ENCODE measurements at regions not wholly inside any gene's neighbourhood (a gene's known extent, or its start where the extent isn't known, plus 50 kb on each side); places are given as distances from the start of the nearest gene placed in this dataset.

- ChIA-PET POLR2A (no interaction called here), CTCF (interaction anchor here (1.0 kb wide), 1 partner anchor 45 kb away, joined by 3 read pairs; no protein-coding TSS in a partner anchor)
- Mint-ChIP-seq H3K36me3 (ENCODE audit: low read depth) (no peaks in the 10 kb centered on the region), H3K9me3 (no peaks in the 10 kb centered on the region), H3K4me1 (ENCODE audit: low read depth) (peaks cover 5% of the 10 kb centered on the region), H3K27ac (no peak overlapping the region), H3K4me3 (no peak overlapping the region), H3K27me3 (no peaks in the 10 kb centered on the region)
- ATAC-seq (no peak), DNase-seq (no peak)
- TF ChIP-seq CTCF (IDR thresholded peaks at IDR 0.05), result no peak
- intact Hi-C loops (cut with micrococcal nuclease), result no loop called here
Measured at GRCh38 chr11:11072067-11072466, 214.2 kb upstream of the ZBED5 start.

- intact Hi-C loops (cut with micrococcal nuclease), result no loop called here
- no peak for TF ChIP-seq CTCF (IDR thresholded peaks at IDR 0.05)
- Mint-ChIP-seq H3K36me3 (ENCODE audit: low read depth) (no peaks in the 10 kb centered on the region), H3K27ac (no peak overlapping the region), H3K4me1 (ENCODE audit: low read depth) (peaks cover 3% of the 10 kb centered on the region), H3K4me3 (no peak overlapping the region), H3K27me3 (no peaks in the 10 kb centered on the region), H3K9me3 (no peaks in the 10 kb centered on the region)
- ChIA-PET CTCF (interaction anchor here (1.0 kb wide), 1 partner anchor 44 kb away, joined by 3 read pairs; no protein-coding TSS in a partner anchor), POLR2A (interaction anchor here (0.6 kb wide), 1 partner anchor 106 kb away, joined by 3 read pairs; no protein-coding TSS in a partner anchor)
- ATAC-seq, result no peak
- DNase-seq, result no peak
Measured at GRCh38 chr11:11071486-11071885, 213.6 kb upstream of the ZBED5 start.

- ChIA-PET POLR2A (interaction anchor here (0.6 kb wide), 1 partner anchor 107 kb away, joined by 3 read pairs; no protein-coding TSS in a partner anchor), CTCF (interaction anchor here (1.8 kb wide), 1 partner anchor 43 kb away, joined by 5 read pairs; no protein-coding TSS in a partner anchor)
- ATAC-seq, result no peak
Measured at GRCh38 chr11:11070976-11071375, 213.1 kb upstream of the ZBED5 start.

GRCh38 chr11:11069841-11070835, 212.3 kb upstream of the ZBED5 start:
- POLR2A ChIA-PET, result interaction anchor here (0.5 to 0.7 kb wide), 2 partner anchors 8 to 951 kb away, joined by 3 read pairs; no protein-coding TSS in a partner anchor
- CTCF ChIA-PET, result interaction anchor here (1.4 to 1.8 kb wide), 2 partner anchors 42 to 136 kb away, joined by 3 to 5 read pairs; no protein-coding TSS in a partner anchor
- Mint-ChIP-seq H3K4me3 (no peak overlapping the region), H3K4me1 (ENCODE audit: low read depth) (no peaks in the 10 kb centered on the region), H3K27ac (no peak overlapping the region), H3K9me3 (no peaks in the 10 kb centered on the region), H3K27me3 (no peaks in the 10 kb centered on the region), H3K36me3 (ENCODE audit: low read depth) (no peaks in the 10 kb centered on the region)
- DNase-seq, result no peak
- ATAC-seq, result no peak
- intact Hi-C loops (cut with micrococcal nuclease), result no loop called here
- TF ChIP-seq CTCF (IDR thresholded peaks at IDR 0.05), result no peak

More at GRCh38 chr11:11070976-11071375, 213.1 kb upstream of the ZBED5 start:
- no peaks in the 10 kb centered on the region for H3K4me1 Mint-ChIP-seq (ENCODE audit: low read depth)
- no peaks in the 10 kb centered on the region for H3K27me3 Mint-ChIP-seq
- H3K27ac Mint-ChIP-seq, result no peak overlapping the region
- no peak overlapping the region for H3K4me3 Mint-ChIP-seq
- no peaks in the 10 kb centered on the region for H3K9me3 Mint-ChIP-seq
- no peak for TF ChIP-seq CTCF (IDR thresholded peaks at IDR 0.05)
- DNase-seq, result no peak
- intact Hi-C loops (cut with micrococcal nuclease), result no loop called here
- H3K36me3 Mint-ChIP-seq (ENCODE audit: low read depth), result no peaks in the 10 kb centered on the region

GRCh38 chr11:11068113-11068512, 210.3 kb upstream of the ZBED5 start:
- ChIA-PET CTCF (no interaction called here), POLR2A (no interaction called here)
- DNase-seq, result no peak
- ATAC-seq, result no peak
- no peaks in the 10 kb centered on the region for H3K36me3 Mint-ChIP-seq (ENCODE audit: low read depth)
- intact Hi-C loops (cut with micrococcal nuclease), result no loop called here
- no peak overlapping the region for H3K4me3 Mint-ChIP-seq
- H3K27ac Mint-ChIP-seq, result no peak overlapping the region
- H3K27me3 Mint-ChIP-seq, result no peaks in the 10 kb centered on the region
- no peak for TF ChIP-seq CTCF (IDR thresholded peaks at IDR 0.05)
- H3K4me1 Mint-ChIP-seq (ENCODE audit: low read depth), result no peaks in the 10 kb centered on the region
- H3K9me3 Mint-ChIP-seq, result no peaks in the 10 kb centered on the region

Measured in activated CD8-positive, alpha-beta T cell treated with anti-CD3 and anti-CD28 coated beads for 36 hours (primary cell).